H4 (cell line): ENCODE measurements at regions not wholly inside any gene's neighbourhood (a gene's known extent, or its start where the extent isn't known, plus 50 kb on each side); places are given as distances from the start of the nearest gene placed in this dataset.

Experiments used
- DNase-seq: peaks from one replicate; pipeline ENCODE4 v3.0.0-alpha.2; 2015; ENCODE audit warnings: low spot score

DNA sequence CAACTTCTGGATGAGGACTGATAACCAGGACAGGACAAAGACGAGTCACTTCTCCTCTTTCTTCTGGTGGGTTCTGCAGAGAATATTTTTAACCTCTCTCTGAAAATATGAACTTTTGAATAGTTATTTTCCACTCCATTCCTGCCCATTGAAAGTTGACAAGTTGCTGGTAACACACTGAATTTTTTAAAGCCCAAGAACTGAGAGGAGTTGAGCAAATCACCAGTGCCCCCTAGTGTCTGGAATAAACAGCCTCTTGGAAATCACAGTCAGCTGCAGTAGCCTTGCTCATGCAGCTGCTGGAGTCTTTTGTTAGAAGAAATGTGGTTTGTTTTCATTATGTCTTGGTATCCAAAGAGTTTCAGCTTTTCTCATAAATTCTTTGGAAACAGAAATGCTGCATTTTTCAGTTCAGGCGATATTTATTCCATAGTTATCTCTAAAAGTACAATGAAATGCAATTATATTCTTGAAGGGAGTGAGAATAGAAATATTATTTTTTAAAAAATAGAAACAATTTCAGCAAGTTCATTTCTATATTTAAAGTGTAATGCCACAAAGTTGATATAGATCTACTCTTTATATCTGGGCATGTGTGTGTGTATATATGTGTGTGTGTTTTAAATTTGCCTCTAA is 741.0 kb upstream of the CBLB start:
- DNase-seq = peak; percentile 82

DNA sequence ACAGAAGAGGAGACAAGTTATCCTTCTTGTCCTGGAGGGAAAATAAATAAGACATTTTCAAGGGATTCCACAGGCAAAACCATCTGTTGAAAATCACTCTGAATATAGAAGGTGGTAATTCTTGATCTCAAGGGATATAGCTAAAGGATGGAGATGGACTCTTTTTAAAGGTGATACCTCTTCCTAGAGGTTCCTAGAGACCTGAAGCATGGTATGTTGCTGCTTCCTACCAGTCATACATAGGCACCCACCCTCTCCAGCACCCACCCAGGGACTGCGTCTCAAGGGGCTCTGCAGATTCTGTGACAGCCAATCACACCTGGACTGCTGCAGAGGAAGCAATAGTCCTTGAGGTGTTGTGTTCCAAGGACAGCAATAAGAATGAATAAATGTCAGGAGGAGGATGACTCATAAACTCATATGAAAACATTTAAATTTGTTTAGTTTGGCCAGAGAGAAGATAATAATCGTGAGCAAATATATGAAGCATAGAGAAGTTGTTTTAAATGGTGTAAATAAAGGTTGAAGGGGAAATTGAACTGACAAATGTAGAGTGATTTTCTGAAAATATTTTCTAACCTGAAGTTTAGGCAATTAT is 741.6 kb upstream of the CBLB start:
- peak; percentile 12 for DNase-seq

DNA sequence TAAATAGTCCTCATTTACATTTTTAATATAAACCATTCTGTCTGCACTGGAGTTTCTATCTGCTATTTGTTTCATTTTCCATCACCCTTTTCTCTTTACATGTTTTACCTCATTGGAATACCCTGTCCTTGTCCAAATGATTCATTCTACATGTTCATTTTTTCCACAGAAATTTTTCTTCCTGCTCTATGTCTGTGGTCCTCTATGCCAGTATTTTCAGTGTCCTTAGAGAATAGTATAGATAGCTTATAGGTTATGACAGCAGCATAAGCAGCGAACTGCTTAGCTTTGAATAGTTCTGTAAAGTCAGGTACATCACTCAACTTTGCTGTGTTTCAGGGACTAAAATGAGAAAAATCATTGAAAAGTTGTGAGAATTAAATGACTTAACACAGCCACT is 742.3 kb upstream of the CBLB start:
- DNase-seq = no peak

GRCh38 chr3:106611841-106612240 is 743.0 kb upstream of the CBLB start:
- no peak for DNase-seq

DNA sequence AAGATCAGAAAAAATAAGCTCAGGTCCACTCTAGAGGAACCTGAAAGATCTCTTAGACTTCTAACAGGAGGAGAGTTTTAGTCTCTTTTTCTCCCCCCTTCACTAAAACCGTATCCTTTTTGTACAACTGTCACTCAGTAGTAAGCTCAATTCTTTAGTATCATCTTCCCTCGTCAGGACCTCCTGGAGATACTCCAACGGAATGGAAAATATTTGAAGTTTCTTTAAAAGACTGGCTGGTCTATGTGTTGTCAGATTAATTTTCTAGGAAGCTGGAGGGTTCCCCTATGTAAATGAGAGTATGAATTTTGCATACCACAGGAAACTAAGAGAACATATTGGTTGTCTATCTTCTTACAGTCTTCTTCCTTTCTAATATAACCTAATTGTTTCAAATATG is 747.7 kb upstream of the CBLB start:
- no peak for DNase-seq

GRCh38 chr3:106617276-106617675 is 748.5 kb upstream of the CBLB start:
- no peak for DNase-seq

DNA sequence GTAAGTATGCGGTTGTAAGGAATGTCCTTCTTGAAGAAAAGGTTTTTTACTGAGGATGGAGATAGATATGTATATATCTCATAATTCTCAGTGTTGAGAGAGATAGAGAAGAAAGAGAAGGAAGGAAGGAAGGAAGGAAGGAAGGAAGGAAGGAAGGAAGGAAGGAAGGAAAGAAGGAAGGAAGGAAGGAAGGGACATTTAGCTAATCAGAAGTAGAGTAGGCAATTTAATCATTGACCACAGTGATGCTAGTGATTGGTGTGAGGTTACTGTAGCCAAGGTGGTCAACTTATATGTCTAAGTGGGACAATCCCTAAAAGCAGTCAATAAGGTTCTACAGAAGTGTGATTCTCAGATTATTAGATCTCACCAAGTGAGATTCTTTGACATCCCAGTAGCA is 751.8 kb upstream of the CBLB start:
- no peak for DNase-seq

DNA sequence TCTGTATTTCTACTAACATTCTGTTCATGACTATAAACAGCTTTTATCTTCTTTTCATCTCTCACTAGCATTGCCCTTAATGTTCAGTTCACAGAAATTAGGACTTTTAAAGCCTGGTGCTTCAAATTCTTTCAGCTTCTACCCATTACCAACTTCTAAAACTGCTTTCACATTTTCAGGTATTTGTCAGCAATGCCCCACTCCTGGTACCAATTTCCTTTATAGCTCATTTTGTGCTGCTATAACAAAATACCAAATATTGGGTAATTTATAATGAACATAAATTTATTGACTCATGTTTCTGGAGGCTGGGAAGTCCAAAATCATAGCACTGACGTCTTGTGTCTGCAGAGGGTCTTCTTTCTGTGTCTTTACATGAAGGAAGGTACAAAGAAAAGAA is 753.1 kb upstream of the CCDC54 start:
- DNase-seq = no peak

DNA sequence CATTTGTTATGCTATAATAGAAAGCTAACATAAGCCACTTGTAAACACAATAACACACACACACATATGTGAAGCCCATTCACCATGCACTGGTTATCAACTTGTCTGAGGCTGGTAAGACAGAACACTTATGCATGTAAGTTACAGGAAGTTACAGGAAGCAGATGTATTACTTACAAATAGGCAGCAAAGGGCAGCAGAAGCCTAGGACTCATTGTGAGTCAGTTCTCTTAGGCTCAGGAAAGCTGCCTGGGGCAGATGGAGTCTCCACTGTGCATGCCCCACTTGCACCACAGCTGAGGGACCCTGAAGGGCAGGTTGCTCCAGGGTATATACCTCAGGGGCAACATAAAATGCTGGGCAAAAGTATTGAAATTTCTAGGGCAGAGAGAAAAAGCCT is 748.8 kb upstream of the CCDC54 start:
- no peak for DNase-seq

GRCh38 chr3:106629215-106629832 is 747.9 kb upstream of the CCDC54 start:
- DNase-seq = no peak

DNA sequence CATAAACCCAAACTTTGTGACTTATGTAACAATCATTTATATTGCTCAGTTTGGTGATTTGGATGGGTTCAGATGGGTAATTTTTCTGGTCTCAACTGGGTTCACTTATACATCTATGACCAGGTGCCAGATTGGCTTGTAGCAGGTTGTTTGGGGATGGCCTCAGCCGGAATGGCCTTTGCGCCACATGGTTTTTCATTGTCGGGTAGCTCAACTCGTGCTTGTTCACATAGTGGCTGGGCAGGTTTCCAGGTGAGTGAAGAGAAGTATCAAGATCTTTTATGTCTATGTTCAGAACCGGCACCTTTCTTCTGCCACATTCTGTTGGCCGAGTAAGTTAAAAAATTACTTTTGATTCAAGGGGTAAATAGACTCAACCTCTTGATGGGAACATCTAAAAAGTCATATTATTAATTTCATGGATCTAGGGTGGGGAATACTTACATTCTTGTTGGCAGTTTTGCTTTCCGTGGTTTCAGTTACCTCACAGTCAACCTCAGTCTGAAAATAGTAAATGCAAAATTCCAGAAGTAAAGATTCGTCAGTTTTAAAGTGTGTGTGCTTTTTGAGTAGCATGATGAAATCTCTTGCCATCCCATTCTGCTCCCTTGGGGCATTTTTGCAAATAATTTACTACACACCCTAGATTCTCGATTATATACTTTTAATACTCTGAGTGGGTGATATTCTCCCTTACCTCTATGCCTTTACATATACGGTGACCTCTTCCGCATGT is 745.7 kb upstream of the CCDC54 start:
- DNase-seq = no peak

GRCh38 chr3:106635271-106635670 is 742.0 kb upstream of the CCDC54 start:
- DNase-seq = peak; percentile 64

GRCh38 chr3:106635826-106636225 is 741.4 kb upstream of the CCDC54 start:
- no peak for DNase-seq

DNA sequence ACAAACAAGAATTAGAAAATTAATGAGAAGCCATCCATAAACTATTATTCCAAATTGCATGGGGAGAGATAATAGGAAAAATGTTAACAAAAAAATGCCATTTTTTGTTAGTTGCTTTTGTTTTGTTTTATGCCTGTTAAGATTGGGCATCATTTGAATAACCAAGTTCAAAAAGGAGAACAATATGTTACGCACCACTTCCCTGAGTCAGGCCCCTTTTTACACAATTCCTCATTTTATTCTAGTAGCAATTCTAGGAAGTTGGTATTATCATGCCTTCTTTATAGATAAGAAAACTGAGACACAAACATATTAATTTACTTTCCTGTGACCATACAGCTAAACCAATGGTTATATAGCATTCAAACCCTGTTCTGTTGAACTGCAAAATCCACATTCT is 736.9 kb upstream of the CCDC54 start:
- no peak for DNase-seq

DNA sequence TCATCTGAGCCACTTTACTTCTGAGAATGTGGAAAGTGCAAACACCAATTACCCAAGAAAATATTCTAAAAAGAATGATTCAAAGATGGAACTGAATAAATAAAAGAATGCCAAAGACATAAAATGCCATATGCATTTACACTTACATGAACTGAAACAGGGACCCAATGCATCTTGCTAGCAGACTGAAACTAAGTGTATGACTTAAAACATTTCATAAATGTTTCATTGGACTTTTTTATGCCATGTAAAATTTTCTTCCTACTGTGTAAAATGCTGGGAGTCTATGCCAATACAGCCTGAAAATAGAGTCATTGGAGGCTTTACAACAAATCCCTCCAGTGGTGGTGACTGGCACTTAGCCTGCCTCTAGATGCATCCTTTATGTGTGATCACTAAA is 735.1 kb upstream of the CCDC54 start:
- DNase-seq = no peak

DNA sequence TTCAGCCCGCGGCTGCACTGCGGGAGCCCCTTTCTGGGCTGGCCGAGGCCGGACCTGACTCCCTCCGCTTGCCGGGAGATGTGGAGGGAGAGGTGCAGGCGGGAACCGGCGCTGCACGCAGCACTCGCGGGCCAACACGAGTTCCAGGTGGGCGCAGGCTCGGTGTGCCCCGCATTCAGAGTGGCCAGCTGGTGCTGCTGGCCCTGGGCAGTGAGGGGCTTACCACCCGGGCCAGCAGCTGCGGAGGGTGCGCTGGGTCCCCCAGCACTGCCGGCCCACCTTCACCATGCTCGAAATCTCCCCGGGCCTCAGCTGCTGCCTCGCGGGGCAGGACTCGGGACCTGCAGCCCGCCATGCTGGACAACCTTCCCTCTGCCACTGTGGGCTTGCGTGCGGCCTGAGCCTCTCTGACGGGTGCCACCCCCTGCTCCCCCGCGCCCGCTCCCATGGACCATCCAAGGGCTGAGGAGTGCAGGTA is 733.5 kb upstream of the CCDC54 start:
- no peak for DNase-seq

DNA sequence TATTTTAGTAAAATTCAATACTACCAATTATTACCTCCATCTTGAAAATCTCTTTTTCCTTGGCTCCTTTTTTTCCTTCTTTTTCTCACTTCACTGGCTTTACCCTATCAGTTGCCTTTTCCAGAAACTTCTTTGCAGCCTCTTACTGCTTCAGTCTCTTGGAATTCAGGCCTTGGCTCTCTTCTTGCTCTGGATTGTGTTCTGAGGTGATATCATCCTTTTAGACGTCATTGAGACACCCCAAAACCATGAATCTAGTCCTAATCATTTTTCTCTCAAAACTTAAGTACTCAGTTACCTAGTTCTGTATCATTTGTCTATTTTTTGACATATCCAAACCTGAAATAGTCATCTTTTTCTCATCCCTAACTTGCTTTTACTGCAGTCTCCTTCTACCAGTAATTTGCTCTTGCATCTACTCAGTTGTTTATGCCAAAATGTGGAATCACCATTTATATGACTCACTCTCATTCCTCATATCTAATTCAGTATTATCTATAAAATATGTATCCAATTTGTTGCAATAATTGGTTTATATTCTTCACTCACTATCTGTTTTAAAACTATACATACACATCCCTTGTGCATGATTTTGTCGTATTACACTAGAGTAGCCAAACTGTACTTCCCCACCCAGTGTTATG is 703.2 kb upstream of the CCDC54 start:
- no peak for DNase-seq

DNA sequence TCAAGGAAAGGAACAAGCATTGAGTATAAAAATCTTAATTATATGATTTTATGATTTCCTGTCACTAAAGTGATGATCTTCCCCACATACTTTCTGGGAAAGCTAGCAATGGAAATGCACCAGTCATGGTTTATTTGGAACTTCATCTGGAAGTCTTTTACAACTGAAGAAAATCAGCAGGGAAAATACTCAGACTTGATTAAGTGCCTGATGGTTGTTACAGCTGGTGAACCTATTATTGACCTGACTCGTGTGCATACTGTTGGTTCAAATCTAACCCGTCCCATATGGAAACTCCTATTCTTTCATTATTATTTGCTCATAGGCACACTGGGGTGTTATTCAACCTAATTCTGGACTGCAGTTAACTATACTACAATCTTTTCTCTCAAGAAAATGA is 701.8 kb upstream of the CCDC54 start:
- DNase-seq = no peak

DNA sequence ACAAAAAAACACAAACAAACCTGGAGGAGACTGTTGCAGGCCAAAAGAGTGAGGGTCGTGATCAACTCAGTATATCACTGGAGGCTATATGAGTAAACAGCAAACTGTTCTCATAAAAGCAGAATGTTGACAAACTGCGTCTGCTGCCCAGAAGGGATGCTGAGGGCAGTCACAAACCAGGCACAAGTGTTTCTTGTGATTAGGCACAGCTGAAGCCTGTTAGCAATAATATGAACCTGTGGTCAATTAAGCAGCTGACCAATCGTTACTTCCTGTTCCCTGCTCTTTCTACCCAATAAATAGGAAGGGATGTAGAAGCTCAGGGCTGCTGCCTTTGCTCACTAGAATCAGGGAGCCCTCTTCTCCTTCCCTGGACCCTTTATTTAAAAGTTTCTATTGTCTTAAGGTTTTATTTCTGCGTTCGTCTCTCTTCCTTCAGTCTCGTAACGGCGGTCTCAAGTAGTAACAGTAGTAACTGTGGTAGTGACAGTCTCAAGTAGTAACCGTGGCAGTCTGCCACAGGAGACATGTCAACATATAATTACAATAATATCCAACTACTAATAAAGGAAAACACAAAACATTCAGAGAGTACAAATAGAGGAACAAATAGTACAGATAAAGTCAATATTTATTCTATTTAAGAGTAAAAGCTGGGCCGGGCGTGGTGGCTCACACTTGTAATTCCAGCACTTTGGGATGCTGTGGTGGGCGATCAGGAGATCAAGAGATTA is 698.4 kb upstream of the CCDC54 start:
- no peak for DNase-seq

- no peak for DNase-seq
Measured at GRCh38 chr3:106683953-106684620, 693.2 kb upstream of the CCDC54 start.

DNA sequence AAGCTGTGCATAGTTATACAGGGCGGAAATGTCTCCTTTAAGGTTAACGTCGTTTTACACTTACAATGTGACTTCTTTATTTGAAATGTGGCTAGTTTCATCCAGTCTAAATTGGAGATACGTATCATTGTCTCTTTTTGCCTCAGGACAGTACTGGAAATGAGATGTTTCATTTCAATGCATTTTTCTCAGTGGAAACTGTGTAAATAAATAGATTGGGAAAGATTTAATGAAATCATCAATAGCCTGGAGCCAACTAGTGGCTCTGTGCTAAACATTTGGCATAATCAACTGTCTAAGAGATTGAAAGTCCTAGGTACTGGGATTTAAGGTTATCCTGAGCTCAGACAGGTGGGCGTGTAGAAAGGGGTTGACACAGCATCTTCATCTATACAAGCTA is 691.5 kb upstream of the CCDC54 start:
- DNase-seq = no peak
